NT2/D1 (cell line): ENCODE measurements at regions not wholly inside any gene's neighbourhood (a gene's known extent, or its start where the extent isn't known, plus 50 kb on each side); places are given as distances from the start of the nearest gene placed in this dataset.

Source experiments
- SUZ12 ChIP-seq: IDR thresholded peaks from 2 replicates; pipeline ENCODE4 v1.6.1; 2011; ENCODE audit not compliant: insufficient read length, insufficient read depth; ENCODE audit errors: extremely low read depth
- YY1 ChIP-seq: IDR thresholded peaks from 2 replicates; pipeline ENCODE4 v1.6.1; 2011; ENCODE audit not compliant: insufficient read length, insufficient read depth
- ZNF274 ChIP-seq: IDR thresholded peaks from 2 replicates; pipeline ENCODE4 v1.6.1; 2011; ENCODE audit warnings: mild to moderate bottlenecking, low read depth, low read length

- TF ChIP-seq ZNF274 (no peak), YY1 (no peak), SUZ12 (no peak)
Measured at GRCh38 chr10:4720463-4720862, 105.5 kb upstream of the AKR1E2 start.
